ENCODE measurements at regions not wholly inside any gene's neighbourhood (a gene's known extent, or its start where the extent isn't known, plus 50 kb on each side); places are given as distances from the start of the nearest gene placed in this dataset.

GRCh38 chr1:55836086-55836485 lies 620.9 kb upstream of the USP24 start:
- TF ChIP-seq CTCF (IDR thresholded peaks at IDR 0.05) (no peak), POLR2A (IDR thresholded peaks at IDR 0.05) (no peak), EP300 (IDR thresholded peaks at IDR 0.05) (no peak)

All from tibial nerve (tissue), 4 donors.